Neural cell (in vitro differentiated cells): ENCODE measurements at regions not wholly inside any gene's neighbourhood (a gene's known extent, or its start where the extent isn't known, plus 50 kb on each side); places are given as distances from the start of the nearest gene placed in this dataset.

Experiments
- H2AFZ ChIP-seq: fragments of 200-600, 300-800 bp; sonication (generic), shearing (Covaris generic); 2 replicates; pipeline ENCODE4 v1.6.0; 2014; ENCODE audit warnings: low read depth, mild to moderate bottlenecking, antibody characterized with exemption, low read length, moderate library complexity
- H3F3A ChIP-seq: fragments of 200-600 bp; shearing (Covaris generic); 2 replicates; pipeline ENCODE4 v1.6.1; 2016; ENCODE audit warnings: mild to moderate bottlenecking, moderate library complexity, mixed read lengths, antibody characterized with exemption, low read length; ENCODE audit not compliant: insufficient read depth, poor library complexity, severe bottlenecking
- H3K27ac ChIP-seq: fragments of 200-600, 300-800 bp; sonication (generic), shearing (Covaris generic); 2 replicates; pipeline ENCODE4 v1.5.1; 2014; ENCODE audit warnings: mild to moderate bottlenecking, low read length, moderate library complexity
- H3K27me3 ChIP-seq: fragments of 300-800, 200-600 bp; sonication (generic), shearing (Covaris generic); 2 replicates; pipeline ENCODE4 v1.6.0; 2014; ENCODE audit warnings: mild to moderate bottlenecking, low read depth, low read length, moderate library complexity; ENCODE audit not compliant: insufficient read depth
- H3K36me3 ChIP-seq: fragments of 300-800, 200-600 bp; sonication (generic), shearing (Covaris generic); 2 replicates; pipeline ENCODE4 v1.5.1; 2014; ENCODE audit warnings: mild to moderate bottlenecking, antibody characterized with exemption, low read length, moderate library complexity; ENCODE audit not compliant: insufficient read depth
- H3K4me2 ChIP-seq: fragments of 300-800, 200-600 bp; sonication (generic), shearing (Covaris generic); 2 replicates; pipeline ENCODE4 v1.6.0; 2014; ENCODE audit warnings: mild to moderate bottlenecking, low read length
- H3K4me3 ChIP-seq: fragments of 300-800, 200-600 bp; sonication (generic), shearing (Covaris generic); 2 replicates; pipeline ENCODE4 v1.5.1; 2014; ENCODE audit warnings: mild to moderate bottlenecking, low read length, moderate library complexity
- H3K79me2 ChIP-seq: fragments of 200-600 bp; shearing (Covaris generic); replicated peaks from 2 replicates; pipeline ENCODE4 v1.6.0; 2014; ENCODE audit warnings: mild to moderate bottlenecking, low read length, moderate library complexity; ENCODE audit not compliant: insufficient read depth
- H3K9ac ChIP-seq: fragments of 300-800, 200-600 bp; sonication (generic), shearing (Covaris generic); 2 replicates; pipeline ENCODE4 v1.6.1; 2016; ENCODE audit warnings: mild to moderate bottlenecking, low read length, mixed read lengths
- H3K9me2 ChIP-seq: fragments of 200-600 bp; shearing (Covaris generic); 2 replicates; pipeline ENCODE4 v1.6.1; 2016; ENCODE audit warnings: mild to moderate bottlenecking, low read length, mixed read lengths; ENCODE audit not compliant: insufficient read depth
- H3K9me3 ChIP-seq: fragments of 200-600, 300-800 bp; sonication (generic), shearing (Covaris generic); 2 replicates; pipeline ENCODE4 v1.6.1; 2016; ENCODE audit warnings: mild to moderate bottlenecking, mixed run types, low read length, moderate library complexity, mixed read lengths
- H4K20me1 ChIP-seq: fragments of 200-600 bp; shearing (Covaris generic); 2 replicates; pipeline ENCODE4 v1.6.1; 2016; ENCODE audit warnings: mild to moderate bottlenecking, mixed run types; ENCODE audit not compliant: insufficient read depth
- CTCF ChIP-seq: fragments of 450-650 bp; IDR thresholded peaks from 2 replicates; pipeline ENCODE4 v1.5.1; 2014; ENCODE audit warnings: antibody characterized with exemption, mild to moderate bottlenecking, moderate library complexity; ENCODE audit not compliant: poor library complexity, severe bottlenecking
- EP300 ChIP-seq: fragments of 450-650 bp; conservative IDR thresholded peaks from 2 replicates; pipeline ENCODE4 v1.6.1; 2014; ENCODE audit warnings: antibody characterized with exemption, mild to moderate bottlenecking, moderate library complexity; ENCODE audit not compliant: poor library complexity, severe bottlenecking
- EZH2 ChIP-seq: fragments of 200-600, 300-800 bp; shearing (Covaris generic), sonication (generic); IDR thresholded peaks from 2 replicates; pipeline ENCODE4 v1.6.1; 2014; ENCODE audit warnings: antibody characterized with exemption, low read length, borderline replicate concordance, mild to moderate bottlenecking; ENCODE audit not compliant: insufficient read depth, poor library complexity, severe bottlenecking
- MXI1 ChIP-seq: fragments of 450-650 bp; conservative IDR thresholded peaks from 2 replicates; pipeline ENCODE4 v1.6.1; 2014; ENCODE audit warnings: antibody characterized with exemption, mild to moderate bottlenecking; ENCODE audit not compliant: poor library complexity, severe bottlenecking
- POLR2AphosphoS5 ChIP-seq: IDR thresholded peaks from 2 replicates; pipeline ENCODE4 v1.6.1; 2012
- RAD21 ChIP-seq: fragments of 450-650 bp; conservative IDR thresholded peaks from 2 replicates; pipeline ENCODE4 v1.6.1; 2014; ENCODE audit warnings: antibody characterized with exemption, mild to moderate bottlenecking, moderate library complexity
- SMC3 ChIP-seq: fragments of 450-650 bp; conservative IDR thresholded peaks from 2 replicates; pipeline ENCODE4 v1.6.1; 2014; ENCODE audit warnings: antibody characterized with exemption, mild to moderate bottlenecking, moderate library complexity; ENCODE audit not compliant: poor library complexity
- TAF1 ChIP-seq: IDR thresholded peaks from 2 replicates; pipeline ENCODE4 v1.6.1; 2012; ENCODE audit warnings: low read depth
- TF ChIP-seq, protein P1 (sequence below): IDR thresholded peaks from 2 replicates; pipeline ENCODE4 v1.6.1; 2012; ENCODE audit warnings: borderline replicate concordance

GRCh38 chr9:91059713-91060112 lies 258.1 kb downstream of the SYK start:
- no peak for TF ChIP-seq MXI1
- TF ChIP-seq RAD21: no peak
- no peak for TF ChIP-seq EZH2
- TF ChIP-seq, protein P1, sequence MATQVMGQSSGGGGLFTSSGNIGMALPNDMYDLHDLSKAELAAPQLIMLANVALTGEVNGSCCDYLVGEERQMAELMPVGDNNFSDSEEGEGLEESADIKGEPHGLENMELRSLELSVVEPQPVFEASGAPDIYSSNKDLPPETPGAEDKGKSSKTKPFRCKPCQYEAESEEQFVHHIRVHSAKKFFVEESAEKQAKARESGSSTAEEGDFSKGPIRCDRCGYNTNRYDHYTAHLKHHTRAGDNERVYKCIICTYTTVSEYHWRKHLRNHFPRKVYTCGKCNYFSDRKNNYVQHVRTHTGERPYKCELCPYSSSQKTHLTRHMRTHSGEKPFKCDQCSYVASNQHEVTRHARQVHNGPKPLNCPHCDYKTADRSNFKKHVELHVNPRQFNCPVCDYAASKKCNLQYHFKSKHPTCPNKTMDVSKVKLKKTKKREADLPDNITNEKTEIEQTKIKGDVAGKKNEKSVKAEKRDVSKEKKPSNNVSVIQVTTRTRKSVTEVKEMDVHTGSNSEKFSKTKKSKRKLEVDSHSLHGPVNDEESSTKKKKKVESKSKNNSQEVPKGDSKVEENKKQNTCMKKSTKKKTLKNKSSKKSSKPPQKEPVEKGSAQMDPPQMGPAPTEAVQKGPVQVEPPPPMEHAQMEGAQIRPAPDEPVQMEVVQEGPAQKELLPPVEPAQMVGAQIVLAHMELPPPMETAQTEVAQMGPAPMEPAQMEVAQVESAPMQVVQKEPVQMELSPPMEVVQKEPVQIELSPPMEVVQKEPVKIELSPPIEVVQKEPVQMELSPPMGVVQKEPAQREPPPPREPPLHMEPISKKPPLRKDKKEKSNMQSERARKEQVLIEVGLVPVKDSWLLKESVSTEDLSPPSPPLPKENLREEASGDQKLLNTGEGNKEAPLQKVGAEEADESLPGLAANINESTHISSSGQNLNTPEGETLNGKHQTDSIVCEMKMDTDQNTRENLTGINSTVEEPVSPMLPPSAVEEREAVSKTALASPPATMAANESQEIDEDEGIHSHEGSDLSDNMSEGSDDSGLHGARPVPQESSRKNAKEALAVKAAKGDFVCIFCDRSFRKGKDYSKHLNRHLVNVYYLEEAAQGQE: no peak
- no peak for TF ChIP-seq TAF1
- no peak for TF ChIP-seq EP300
- TF ChIP-seq SMC3: no peak
- TF ChIP-seq POLR2AphosphoS5: no peak
- TF ChIP-seq CTCF: no peak
- Histone ChIP-seq H4K20me1 (no peaks in the 10 kb centered on the region), H3K79me2 (no peaks in the 10 kb centered on the region), H3K4me3 (no peak overlapping the region), H3K4me2 (no peak overlapping the region), H3K9ac (no peak overlapping the region), H3F3A (no peaks in the 10 kb centered on the region), H3K27me3 (no peaks in the 10 kb centered on the region), H3K36me3 (no peaks in the 10 kb centered on the region), H3K9me3 (no peaks in the 10 kb centered on the region), H2AFZ (no peak overlapping the region), H3K27ac (no peak overlapping the region), H3K9me2 (no peaks in the 10 kb centered on the region)

DNA sequence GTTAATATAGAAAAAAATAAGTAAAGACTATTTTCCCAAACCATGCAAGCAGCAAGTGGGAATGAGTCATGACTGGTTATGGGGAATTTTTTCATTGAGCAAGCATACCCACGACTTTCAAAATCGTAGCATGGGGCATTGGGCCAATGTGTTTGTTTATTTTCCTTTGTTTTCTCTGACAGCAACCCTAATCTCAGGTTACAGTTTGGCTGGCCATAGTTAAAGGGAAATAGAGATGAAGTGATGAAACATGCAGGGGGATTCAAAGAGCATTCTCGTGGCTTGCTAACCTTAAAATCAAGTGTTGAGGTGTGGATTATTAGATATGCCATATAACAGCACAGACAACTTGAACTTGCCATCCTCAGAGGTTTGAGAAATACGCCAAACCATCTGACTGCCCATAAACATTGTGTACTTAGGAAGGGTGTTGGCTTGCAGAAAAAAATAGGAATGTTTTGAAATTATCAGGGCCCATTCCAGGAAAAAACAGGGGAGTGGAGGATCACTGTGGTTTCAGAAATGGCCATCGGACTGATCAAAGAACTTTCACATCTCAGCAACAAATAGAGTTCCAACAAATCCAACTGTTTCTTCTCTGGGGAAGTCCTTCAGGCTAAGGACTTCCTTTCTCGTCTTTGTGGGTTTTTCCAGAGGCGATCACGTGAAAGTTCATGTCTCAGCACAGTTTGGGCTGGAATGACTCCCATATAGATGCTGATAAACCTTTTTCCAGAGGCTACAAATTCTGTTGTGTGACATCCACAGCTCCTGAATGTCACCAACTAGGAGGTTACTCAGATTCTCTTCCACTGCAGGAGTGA lies 259.1 kb downstream of the SYK start:
- no peaks in the 10 kb centered on the region for H3K79me2 ChIP-seq
- H3K9me3 ChIP-seq: no peaks in the 10 kb centered on the region
- no peak overlapping the region for H3K9ac ChIP-seq
- H3K4me2 ChIP-seq: no peak overlapping the region
- H3K9me2 ChIP-seq: no peaks in the 10 kb centered on the region
- H3K27me3 ChIP-seq: no peaks in the 10 kb centered on the region
- H3K27ac ChIP-seq: no peak overlapping the region
- no peaks in the 10 kb centered on the region for H3K36me3 ChIP-seq
- H4K20me1 ChIP-seq: no peaks in the 10 kb centered on the region
- TF ChIP-seq POLR2AphosphoS5 (no peak), CTCF (no peak), EZH2 (no peak), RAD21 (no peak), EP300 (no peak), MXI1 (no peak), TAF1 (no peak)
- TF ChIP-seq, protein P1: no peak
- no peak overlapping the region for H3K4me3 ChIP-seq
- H3F3A ChIP-seq: no peaks in the 10 kb centered on the region
- no peak overlapping the region for H2AFZ ChIP-seq
